IMR-90 (cell line): ENCODE measurements at regions not wholly inside any gene's neighbourhood (a gene's known extent, or its start where the extent isn't known, plus 50 kb on each side); places are given as distances from the start of the nearest gene placed in this dataset.

ENCODE experiments used
- BHLHE40 ChIP-seq: fragments of 150-350 bp; IDR thresholded peaks from 2 replicates; pipeline ENCODE4 v1.6.1; 2016; ENCODE audit warnings: mild to moderate bottlenecking, low read depth, low read length
- CEBPB ChIP-seq: IDR thresholded peaks from 2 replicates; pipeline ENCODE4 v1.6.1; 2012; ENCODE audit warnings: low read depth, low read length, improper control_type of control experiment
- FOS ChIP-seq: fragments of 150-350 bp; IDR thresholded peaks from 2 replicates; pipeline ENCODE4 v1.6.1; 2016; ENCODE audit warnings: low read depth, low read length
- MAFK ChIP-seq: IDR thresholded peaks from 2 replicates; pipeline ENCODE4 v1.6.1; 2012; ENCODE audit warnings: low read depth, low read length, improper control_type of control experiment
- NFE2L2 ChIP-seq: fragments of 150-350 bp; IDR thresholded peaks from 2 replicates; pipeline ENCODE4 v1.6.1; 2016; ENCODE audit warnings: low read depth, mild to moderate bottlenecking, low read length
- POLR2A ChIP-seq: IDR thresholded peaks from 2 replicates; pipeline ENCODE4 v1.6.1; 2012; ENCODE audit warnings: mild to moderate bottlenecking, low read depth, low read length
- RAD21 ChIP-seq: IDR thresholded peaks from 2 replicates; pipeline ENCODE4 v1.6.1; 2012; ENCODE audit warnings: low read length, improper control_type of control experiment
- RCOR1 ChIP-seq: IDR thresholded peaks from 2 replicates; pipeline ENCODE4 v1.6.1; 2012; ENCODE audit warnings: mild to moderate bottlenecking, low read length, improper control_type of control experiment; ENCODE audit not compliant: insufficient replicate concordance
- RFX5 ChIP-seq: IDR thresholded peaks from 2 replicates; pipeline ENCODE4 v1.8.0; 2012; ENCODE audit warnings: low read depth, mild to moderate bottlenecking, low read length, moderate library complexity
- SMC3 ChIP-seq: fragments of 150-350 bp; IDR thresholded peaks from 2 replicates; pipeline ENCODE4 v1.6.1; 2016; ENCODE audit warnings: low read depth, mild to moderate bottlenecking, antibody characterized with exemption, low read length, moderate library complexity
- TF ChIP-seq, protein P1 (sequence below): conservative IDR thresholded peaks from 2 replicates; pipeline ENCODE4 v1.5.1; 2012; ENCODE audit warnings: mild to moderate bottlenecking, low read depth, low read length, improper control_type of control experiment

GRCh38 chr11:24163146-24163545, 333.7 kb upstream of the LUZP2 start:
- TF ChIP-seq, protein P1, sequence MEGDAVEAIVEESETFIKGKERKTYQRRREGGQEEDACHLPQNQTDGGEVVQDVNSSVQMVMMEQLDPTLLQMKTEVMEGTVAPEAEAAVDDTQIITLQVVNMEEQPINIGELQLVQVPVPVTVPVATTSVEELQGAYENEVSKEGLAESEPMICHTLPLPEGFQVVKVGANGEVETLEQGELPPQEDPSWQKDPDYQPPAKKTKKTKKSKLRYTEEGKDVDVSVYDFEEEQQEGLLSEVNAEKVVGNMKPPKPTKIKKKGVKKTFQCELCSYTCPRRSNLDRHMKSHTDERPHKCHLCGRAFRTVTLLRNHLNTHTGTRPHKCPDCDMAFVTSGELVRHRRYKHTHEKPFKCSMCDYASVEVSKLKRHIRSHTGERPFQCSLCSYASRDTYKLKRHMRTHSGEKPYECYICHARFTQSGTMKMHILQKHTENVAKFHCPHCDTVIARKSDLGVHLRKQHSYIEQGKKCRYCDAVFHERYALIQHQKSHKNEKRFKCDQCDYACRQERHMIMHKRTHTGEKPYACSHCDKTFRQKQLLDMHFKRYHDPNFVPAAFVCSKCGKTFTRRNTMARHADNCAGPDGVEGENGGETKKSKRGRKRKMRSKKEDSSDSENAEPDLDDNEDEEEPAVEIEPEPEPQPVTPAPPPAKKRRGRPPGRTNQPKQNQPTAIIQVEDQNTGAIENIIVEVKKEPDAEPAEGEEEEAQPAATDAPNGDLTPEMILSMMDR = no peak
- no peak for TF ChIP-seq RAD21
- no peak for TF ChIP-seq POLR2A
- no peak for TF ChIP-seq MAFK
- TF ChIP-seq SMC3 = no peak
- TF ChIP-seq BHLHE40 = no peak
- TF ChIP-seq FOS = no peak
- no peak for TF ChIP-seq CEBPB
- no peak for TF ChIP-seq RCOR1
- no peak for TF ChIP-seq RFX5
- TF ChIP-seq NFE2L2 = no peak
